ENCODE measurements at regions not wholly inside any gene's neighbourhood (a gene's known extent, or its start where the extent isn't known, plus 50 kb on each side); places are given as distances from the start of the nearest gene placed in this dataset.

DNA sequence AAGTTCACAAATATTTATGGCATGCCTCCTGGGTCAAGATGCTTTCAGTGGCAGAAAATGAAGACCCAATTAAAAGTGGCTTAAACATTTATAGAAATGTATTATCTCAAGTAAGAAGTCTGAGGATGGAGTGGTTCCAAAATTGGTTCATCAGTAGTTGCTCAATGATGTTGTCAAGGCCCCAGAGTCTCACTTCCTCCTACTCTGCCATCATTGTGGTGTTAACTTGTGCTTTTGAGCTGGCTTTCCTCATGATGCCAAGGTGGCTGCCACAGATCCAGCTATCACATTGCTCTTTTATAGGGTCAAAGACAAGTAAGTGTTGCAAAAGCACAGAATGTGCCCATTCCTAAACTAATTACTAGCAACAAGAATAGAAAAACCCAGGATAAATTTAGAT is 404.6 kb upstream of the NRP1 start:
- intact Hi-C loops (cut with DNase I): no loop called here
- H3K4me3 ChIP-seq: no peak overlapping the region
- no peak for TF ChIP-seq POLR2A (IDR thresholded peaks at IDR 0.05)
- TF ChIP-seq, protein P1, sequence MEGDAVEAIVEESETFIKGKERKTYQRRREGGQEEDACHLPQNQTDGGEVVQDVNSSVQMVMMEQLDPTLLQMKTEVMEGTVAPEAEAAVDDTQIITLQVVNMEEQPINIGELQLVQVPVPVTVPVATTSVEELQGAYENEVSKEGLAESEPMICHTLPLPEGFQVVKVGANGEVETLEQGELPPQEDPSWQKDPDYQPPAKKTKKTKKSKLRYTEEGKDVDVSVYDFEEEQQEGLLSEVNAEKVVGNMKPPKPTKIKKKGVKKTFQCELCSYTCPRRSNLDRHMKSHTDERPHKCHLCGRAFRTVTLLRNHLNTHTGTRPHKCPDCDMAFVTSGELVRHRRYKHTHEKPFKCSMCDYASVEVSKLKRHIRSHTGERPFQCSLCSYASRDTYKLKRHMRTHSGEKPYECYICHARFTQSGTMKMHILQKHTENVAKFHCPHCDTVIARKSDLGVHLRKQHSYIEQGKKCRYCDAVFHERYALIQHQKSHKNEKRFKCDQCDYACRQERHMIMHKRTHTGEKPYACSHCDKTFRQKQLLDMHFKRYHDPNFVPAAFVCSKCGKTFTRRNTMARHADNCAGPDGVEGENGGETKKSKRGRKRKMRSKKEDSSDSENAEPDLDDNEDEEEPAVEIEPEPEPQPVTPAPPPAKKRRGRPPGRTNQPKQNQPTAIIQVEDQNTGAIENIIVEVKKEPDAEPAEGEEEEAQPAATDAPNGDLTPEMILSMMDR (IDR thresholded peaks at IDR 0.05): no peak

GRCh38 chr10:33735464-33735923 is 401.0 kb upstream of the NRP1 start:
- Histone ChIP-seq H3K4me3 (no peak overlapping the region), H3K4me1 (replicated peaks in 1 of 2) (no peaks in the 10 kb centered on the region), H3K27me3 (no peaks in the 10 kb centered on the region), H3K36me3 (replicated peaks in 1 of 2) (no peaks in the 10 kb centered on the region), H3K9me3 (replicated peaks in 1 of 3) (no peaks in the 10 kb centered on the region), H3K27ac (no peak overlapping the region)
- TF ChIP-seq, protein P1 (IDR thresholded peaks at IDR 0.05): no peak
- no peak for TF ChIP-seq POLR2A (IDR thresholded peaks at IDR 0.05)
- no peak for DNase-seq
- intact Hi-C loops (cut with DNase I): no loop called here
- WGBS, 4 donors: 72 to 79% (median 73%) methylated on average over 2 of the region's 2 CpGs

More for the DNA sequence above, 404.6 kb upstream of the NRP1 start:
- Histone ChIP-seq H3K27ac (no peak overlapping the region), H3K27me3 (no peaks in the 10 kb centered on the region), H3K9me3 (replicated peaks in 1 of 3) (no peaks in the 10 kb centered on the region), H3K4me1 (replicated peaks in 1 of 2) (no peaks in the 10 kb centered on the region), H3K36me3 (replicated peaks in 1 of 2) (no peaks in the 10 kb centered on the region)
- no peak for DNase-seq

- intact Hi-C loops (cut with DNase I): no loop called here
- H3K27me3 ChIP-seq: no peaks in the 10 kb centered on the region
Measured at GRCh38 chr10:33734393-33735155, 400.1 kb upstream of the NRP1 start.

GRCh38 chr10:33733058-33733457 is 398.6 kb upstream of the NRP1 start:
- Histone ChIP-seq H3K27ac (no peak overlapping the region), H3K27me3 (no peaks in the 10 kb centered on the region), H3K36me3 (replicated peaks in 1 of 2) (no peaks in the 10 kb centered on the region), H3K4me1 (replicated peaks in 1 of 2) (no peaks in the 10 kb centered on the region), H3K4me3 (no peak overlapping the region), H3K9me3 (replicated peaks in 1 of 3) (no peaks in the 10 kb centered on the region)
- TF ChIP-seq, protein P1 (IDR thresholded peaks at IDR 0.05): no peak
- TF ChIP-seq POLR2A (IDR thresholded peaks at IDR 0.05): no peak
- WGBS, 4 donors: 87 to 92% (median 90%) methylated on average over 3 of the region's 3 CpGs
- intact Hi-C loops (cut with DNase I): no loop called here
- no peak for DNase-seq

More at GRCh38 chr10:33734393-33735155, 400.1 kb upstream of the NRP1 start:
- no peak for TF ChIP-seq POLR2A (IDR thresholded peaks at IDR 0.05)
- TF ChIP-seq, protein P1 (IDR thresholded peaks at IDR 0.05): no peak
- Histone ChIP-seq H3K27ac (no peak overlapping the region), H3K4me1 (replicated peaks in 1 of 2) (no peaks in the 10 kb centered on the region), H3K9me3 (replicated peaks in 1 of 3) (no peaks in the 10 kb centered on the region), H3K4me3 (no peak overlapping the region), H3K36me3 (replicated peaks in 1 of 2) (no peaks in the 10 kb centered on the region)
- DNase-seq: no peak
- 70 to 86% (median 80%) methylated on average over 6 of the region's 6 CpGs for WGBS, 4 donors

Measured in adrenal gland (tissue), 9 donors.